Esophagus mucosa (tissue), 1 donor: ENCODE measurements at regions not wholly inside any gene's neighbourhood (a gene's known extent, or its start where the extent isn't known, plus 50 kb on each side); places are given as distances from the start of the nearest gene placed in this dataset.

Experiments used
- ATAC-seq: fragments of 200-7000 bp; cut with Tn5 transposase; one replicate; pipeline ENCODE4 v1.9.1; 2020
- donor health status: DM: yes; HTN: yes; CAD: no.

GRCh38 chr6:141667580-141668309, 465.0 kb upstream of the GJE1 start:
- no peak for ATAC-seq

- ATAC-seq: no peak
Measured at GRCh38 chr6:141666187-141666586, 466.5 kb upstream of the GJE1 start.

GRCh38 chr6:141664744-141665143, 468.0 kb upstream of the GJE1 start:
- ATAC-seq: no peak

GRCh38 chr6:141659582-141659981, 473.1 kb upstream of the GJE1 start:
- no peak for ATAC-seq

GRCh38 chr6:141658696-141659095, 474.0 kb upstream of the GJE1 start:
- no peak for ATAC-seq

- no peak for ATAC-seq
Measured at GRCh38 chr6:141657812-141658211, 474.9 kb upstream of the GJE1 start.

- no peak for ATAC-seq
Measured at GRCh38 chr6:141653590-141653989, 479.1 kb upstream of the GJE1 start.

GRCh38 chr6:141641951-141642350, 490.8 kb upstream of the GJE1 start:
- no peak for ATAC-seq

- no peak for ATAC-seq
Measured at GRCh38 chr6:141641406-141641805, 491.3 kb upstream of the GJE1 start.

GRCh38 chr6:141635621-141636020, 497.1 kb upstream of the GJE1 start:
- ATAC-seq: no peak

- ATAC-seq: no peak
Measured at GRCh38 chr6:141634269-141634668, 498.5 kb upstream of the GJE1 start.

- no peak for ATAC-seq
Measured at GRCh38 chr6:141624301-141624700, 508.4 kb upstream of the GJE1 start.

- no peak for ATAC-seq
Measured at GRCh38 chr6:141618180-141618581, 514.5 kb upstream of the GJE1 start.

- ATAC-seq: no peak
Measured at GRCh38 chr6:141610741-141611140, 522.0 kb upstream of the GJE1 start.

- no peak for ATAC-seq
Measured at GRCh38 chr6:141607956-141608355, 524.8 kb upstream of the GJE1 start.

- ATAC-seq: no peak
Measured at GRCh38 chr6:141598487-141598886, 534.2 kb upstream of the GJE1 start.

- no peak for ATAC-seq
Measured at GRCh38 chr6:141594874-141595273, 537.9 kb upstream of the GJE1 start.

- no peak for ATAC-seq
Measured at GRCh38 chr6:141593311-141593710, 539.4 kb upstream of the GJE1 start.

- ATAC-seq: no peak
Measured at GRCh38 chr6:141587482-141588266, 545.1 kb upstream of the GJE1 start.

GRCh38 chr6:141580988-141581552, 551.7 kb upstream of the GJE1 start:
- ATAC-seq: no peak

- no peak for ATAC-seq
Measured at GRCh38 chr6:141580131-141580530, 552.6 kb upstream of the GJE1 start.

GRCh38 chr6:141576751-141577150, 556.0 kb upstream of the GJE1 start:
- no peak for ATAC-seq

- peak; percentile 76 for ATAC-seq
Measured at GRCh38 chr6:141562851-141563763, 569.6 kb upstream of the GJE1 start.
